Nephron (organoid): ENCODE measurements at regions not wholly inside any gene's neighbourhood (a gene's known extent, or its start where the extent isn't known, plus 50 kb on each side); places are given as distances from the start of the nearest gene placed in this dataset.
A peak's percentile ranks its signal among the peaks of the same experiment; 100 is the strongest.

Experiments used
- H3K27ac Mint-ChIP-seq, 3 experiments: 2 replicates each; pipeline ENCODE4 v1.8.0; 2020; ENCODE audit warnings: mixed read lengths in 3 of 3, mild to moderate bottlenecking in 2 of 3, moderate library complexity in 1 of 3
- H3K27me3 Mint-ChIP-seq: 2 replicates; pipeline ENCODE4 v1.8.0; 2021; ENCODE audit warnings: low read depth, mild to moderate bottlenecking, moderate library complexity, mixed read lengths
- H3K36me3 Mint-ChIP-seq: 2 replicates; pipeline ENCODE4 v1.8.0; 2020; ENCODE audit warnings: low read depth, mixed read lengths
- H3K4me1 Mint-ChIP-seq: 2 replicates; pipeline ENCODE4 v1.8.0; 2020; ENCODE audit warnings: mixed read lengths
- H3K4me3 Mint-ChIP-seq, 3 experiments: 2 replicates each; pipeline ENCODE4 v1.8.0; 2020; ENCODE audit warnings: mild to moderate bottlenecking in 3 of 3, mixed read lengths in 3 of 3, moderate library complexity in 2 of 3
- H3K9me3 Mint-ChIP-seq: 2 replicates; pipeline ENCODE4 v1.8.0; 2020; ENCODE audit warnings: mixed read lengths
- CTCF ChIP-seq, 3 experiments: fragments of 200-600 bp; sonication (generic); IDR thresholded peaks; one replicate each; pipeline ENCODE4 v1.5.0; 2021; ENCODE audit warnings: antibody characterized with exemption in 3 of 3; ENCODE audit not compliant: unreplicated experiment in 3 of 3

GRCh38 chr12:30440826-30441602 is 254.7 kb downstream of the IPO8 start:
- Mint-ChIP-seq H3K4me3 (no peak overlapping the region), H3K27me3 (peaks cover 7% of the 10 kb centered on the region), H3K9me3 (no peaks in the 10 kb centered on the region), H3K4me1 (peaks cover 55% of the 10 kb centered on the region), H3K27ac (peak overlapping the region in 2 of 3 experiments; percentile 15 to 71), H3K36me3 (no peaks in the 10 kb centered on the region)
- peak; percentile 37 to 43 (median 43) for TF ChIP-seq CTCF (IDR thresholded peaks at IDR 0.05; ENCODE audit: unreplicated experiment in 3 of 3)

GRCh38 chr12:30439201-30439600 is 256.5 kb downstream of the IPO8 start:
- Mint-ChIP-seq H3K9me3 (peaks cover 4% of the 10 kb centered on the region), H3K36me3 (no peaks in the 10 kb centered on the region), H3K4me1 (peaks cover 55% of the 10 kb centered on the region), H3K27ac (peak overlapping the region in 1 of 3 experiments; percentile 49), H3K4me3 (no peak overlapping the region), H3K27me3 (peaks cover 7% of the 10 kb centered on the region)
- TF ChIP-seq CTCF (IDR thresholded peaks at IDR 0.05; ENCODE audit: unreplicated experiment in 3 of 3): no peak

DNA sequence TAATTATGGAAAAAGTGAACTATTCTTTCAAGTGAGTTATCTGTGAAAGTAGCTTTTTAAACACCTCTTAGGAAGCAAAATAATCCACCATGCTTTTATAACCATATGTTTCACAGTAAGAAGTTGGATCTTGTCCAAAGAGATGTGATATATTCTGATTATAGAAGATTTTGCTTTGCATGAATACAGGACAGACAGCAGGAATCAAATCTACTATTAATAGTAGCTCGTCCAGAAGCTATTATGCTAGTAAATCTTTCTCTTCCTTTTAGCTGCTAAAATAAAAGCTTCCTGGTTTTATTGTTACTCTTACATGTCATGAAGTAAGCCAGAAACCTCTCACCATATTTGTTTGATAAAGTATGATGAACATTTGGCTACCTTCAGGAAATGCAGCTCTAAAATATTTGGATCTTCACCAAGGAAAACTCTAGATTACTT is 257.0 kb downstream of the IPO8 start:
- H3K27ac Mint-ChIP-seq: peak overlapping the region; percentile 49 to 73 (median 71)
- no peak for TF ChIP-seq CTCF (IDR thresholded peaks at IDR 0.05; ENCODE audit: unreplicated experiment in 3 of 3)
- H3K4me3 Mint-ChIP-seq: no peak overlapping the region
- H3K36me3 Mint-ChIP-seq: no peaks in the 10 kb centered on the region
- peaks cover 4% of the 10 kb centered on the region for H3K9me3 Mint-ChIP-seq
- peaks cover 55% of the 10 kb centered on the region for H3K4me1 Mint-ChIP-seq
- H3K27me3 Mint-ChIP-seq: peaks cover 7% of the 10 kb centered on the region

- no peaks in the 10 kb centered on the region for H3K36me3 Mint-ChIP-seq
- TF ChIP-seq CTCF (IDR thresholded peaks at IDR 0.05; ENCODE audit: unreplicated experiment in 3 of 3): no peak
- H3K4me3 Mint-ChIP-seq: peak overlapping the region in 1 of 3 experiments; percentile 4
- peaks cover 4% of the 10 kb centered on the region for H3K9me3 Mint-ChIP-seq
- H3K4me1 Mint-ChIP-seq: peaks cover 49% of the 10 kb centered on the region
- H3K27me3 Mint-ChIP-seq: peaks cover 7% of the 10 kb centered on the region
- H3K27ac Mint-ChIP-seq: peak overlapping the region; percentile 37 to 73 (median 49)
These were observed 258.1 kb downstream of the IPO8 start for GRCh38 chr12:30437616-30438015.

GRCh38 chr12:30437044-30437443 is 258.6 kb downstream of the IPO8 start:
- H3K4me1 Mint-ChIP-seq: peaks cover 44% of the 10 kb centered on the region
- H3K36me3 Mint-ChIP-seq: no peaks in the 10 kb centered on the region
- peaks cover 4% of the 10 kb centered on the region for H3K9me3 Mint-ChIP-seq
- H3K4me3 Mint-ChIP-seq: no peak overlapping the region
- TF ChIP-seq CTCF (IDR thresholded peaks at IDR 0.05; ENCODE audit: unreplicated experiment in 3 of 3): no peak
- H3K27me3 Mint-ChIP-seq: peaks cover 7% of the 10 kb centered on the region
- peak overlapping the region in 2 of 3 experiments; percentile 49 to 73 for H3K27ac Mint-ChIP-seq

DNA sequence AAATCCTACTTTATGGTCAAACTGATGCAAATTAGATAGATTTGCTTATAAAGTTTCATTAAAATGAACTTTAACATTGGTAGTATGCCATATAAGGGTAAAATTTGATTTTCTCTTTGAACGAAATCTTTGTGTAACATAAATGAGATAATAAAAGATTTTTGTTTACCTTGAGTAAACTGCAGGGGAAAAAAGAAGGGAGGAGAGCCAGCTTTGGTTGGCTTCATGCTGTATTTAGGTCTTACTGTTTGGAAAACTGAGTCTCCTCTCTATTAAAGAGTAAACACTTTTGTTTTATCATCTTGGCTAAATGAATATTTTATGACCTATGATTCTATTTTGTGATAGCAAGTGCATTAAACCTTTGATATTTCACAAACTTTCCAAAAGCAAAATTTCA is 267.6 kb downstream of the IPO8 start:
- H3K4me1 Mint-ChIP-seq: no peaks in the 10 kb centered on the region
- no peaks in the 10 kb centered on the region for H3K36me3 Mint-ChIP-seq
- H3K4me3 Mint-ChIP-seq: no peak overlapping the region
- TF ChIP-seq CTCF (IDR thresholded peaks at IDR 0.05; ENCODE audit: unreplicated experiment in 3 of 3): no peak
- H3K9me3 Mint-ChIP-seq: peaks cover 18% of the 10 kb centered on the region
- no peak overlapping the region for H3K27ac Mint-ChIP-seq
- no peaks in the 10 kb centered on the region for H3K27me3 Mint-ChIP-seq
